ENCODE measurements at regions not wholly inside any gene's neighbourhood (a gene's known extent, or its start where the extent isn't known, plus 50 kb on each side); places are given as distances from the start of the nearest gene placed in this dataset.
A peak's percentile ranks its signal among the peaks of the same experiment; 100 is the strongest.

- DNase-seq (ENCODE audit: low spot score): no peak
Observed at GRCh38 chr6:43966853-43967718, 160.2 kb downstream of the MRPL14 start.

GRCh38 chr6:43966374-43966658 lies 160.9 kb downstream of the MRPL14 start:
- DNase-seq (ENCODE audit: low spot score): no peak

- no peak for DNase-seq (ENCODE audit: low spot score)
Observed at GRCh38 chr6:43965628-43966373, 161.5 kb downstream of the MRPL14 start.

- DNase-seq (ENCODE audit: low spot score): no peak
Observed at GRCh38 chr6:43964659-43965570, 162.3 kb downstream of the MRPL14 start.

GRCh38 chr6:43963877-43964658 lies 163.2 kb downstream of the MRPL14 start:
- no peak for DNase-seq (ENCODE audit: low spot score)

- DNase-seq (ENCODE audit: low spot score): no peak
Observed at GRCh38 chr6:43963203-43963602, 164.0 kb downstream of the MRPL14 start.

GRCh38 chr6:43962458-43962857 lies 164.8 kb downstream of the MRPL14 start:
- no peak for DNase-seq (ENCODE audit: low spot score)

- no peak for DNase-seq (ENCODE audit: low spot score)
Observed at GRCh38 chr6:43957273-43957672, 170.0 kb downstream of the MRPL14 start.

GRCh38 chr6:43956478-43956877 lies 170.8 kb downstream of the MRPL14 start:
- no peak for DNase-seq (ENCODE audit: low spot score)

GRCh38 chr6:43954311-43955131 lies 172.7 kb downstream of the MRPL14 start:
- DNase-seq (ENCODE audit: low spot score): no peak

GRCh38 chr6:43953794-43954310 lies 173.4 kb downstream of the MRPL14 start:
- DNase-seq (ENCODE audit: low spot score): peak; percentile 40

GRCh38 chr6:43953256-43953655 lies 174.0 kb downstream of the MRPL14 start:
- no peak for DNase-seq (ENCODE audit: low spot score)

GRCh38 chr6:43952746-43953145 lies 174.5 kb downstream of the MRPL14 start:
- DNase-seq (ENCODE audit: low spot score): no peak

- no peak for DNase-seq (ENCODE audit: low spot score)
Observed at GRCh38 chr6:43951756-43952675, 175.2 kb downstream of the MRPL14 start.

- DNase-seq (ENCODE audit: low spot score): peak; percentile 76
Observed at GRCh38 chr6:43951063-43951755, 176.0 kb downstream of the MRPL14 start.

- no peak for DNase-seq (ENCODE audit: low spot score)
Observed at GRCh38 chr6:43950731-43951062, 176.6 kb downstream of the MRPL14 start.

- DNase-seq (ENCODE audit: low spot score): no peak
Observed at GRCh38 chr6:43950051-43950605, 177.1 kb downstream of the MRPL14 start.

GRCh38 chr6:43949551-43949991 lies 177.7 kb downstream of the MRPL14 start:
- no peak for DNase-seq (ENCODE audit: low spot score)
